H54 (cell line): ENCODE measurements at regions not wholly inside any gene's neighbourhood (a gene's known extent, or its start where the extent isn't known, plus 50 kb on each side); places are given as distances from the start of the nearest gene placed in this dataset.
A peak's percentile ranks its signal among the peaks of the same experiment; 100 is the strongest.
"Not testable (repeated sequence)": the region's sequence is repeated elsewhere in the genome, so short reads cannot be mapped to it uniquely, and the experiment has no call there.

Experiments used
- DNase-seq: peaks from one replicate; pipeline ENCODE4 v3.0.0; 2011; ENCODE audit warnings: low spot score, mixed read lengths; ENCODE audit not compliant: insufficient read length
- FAIRE-seq: peaks from 3 replicates; lab custom pipeline; 2011; peaks lifted over from hg19 to GRCh38; lab: Jason Lieb, UNC
- POLR2A ChIP-seq: IDR thresholded peaks from 2 replicates; pipeline ENCODE4 v1.6.1; 2011; ENCODE audit warnings: low read depth, mild to moderate bottlenecking, low read length

- TF ChIP-seq POLR2A = no peak
- DNase-seq (no peak), FAIRE-seq (no peak)
Measured at GRCh38 chr6:81564470-81565068, 187.9 kb downstream of the TENT5A start.

- peak; percentile 84 for FAIRE-seq
- no peak for DNase-seq
- TF ChIP-seq POLR2A = no peak
Measured at GRCh38 chr6:81562169-81562568, 190.3 kb downstream of the TENT5A start.

GRCh38 chr6:81561731-81562130 is 190.8 kb downstream of the TENT5A start:
- FAIRE-seq (no peak), DNase-seq (no peak)
- no peak for TF ChIP-seq POLR2A

- FAIRE-seq (no peak), DNase-seq (no peak)
- no peak for TF ChIP-seq POLR2A
Measured at GRCh38 chr6:81561071-81561564, 191.4 kb downstream of the TENT5A start.

- no peak for FAIRE-seq
- no peak for DNase-seq
- no peak for TF ChIP-seq POLR2A
Measured at GRCh38 chr6:81557811-81558210, 194.7 kb downstream of the TENT5A start.

- DNase-seq (no peak), FAIRE-seq (no peak)
- no peak for TF ChIP-seq POLR2A
Measured at GRCh38 chr6:81556551-81556950, 195.9 kb downstream of the TENT5A start.

GRCh38 chr6:81553216-81553615 is 199.3 kb downstream of the TENT5A start:
- TF ChIP-seq POLR2A = no peak
- FAIRE-seq (no peak), DNase-seq (no peak)

- DNase-seq (no peak), FAIRE-seq (no peak)
- no peak for TF ChIP-seq POLR2A
Measured at GRCh38 chr6:81552644-81553043, 199.8 kb downstream of the TENT5A start.

GRCh38 chr6:81547149-81547548 is 205.3 kb downstream of the TENT5A start:
- FAIRE-seq = no peak
- no peak for TF ChIP-seq POLR2A
- no peak for DNase-seq

- TF ChIP-seq POLR2A = no peak
- no peak for DNase-seq
- no peak for FAIRE-seq
Measured at GRCh38 chr6:81534934-81535465, 217.5 kb downstream of the TENT5A start.

GRCh38 chr6:81531869-81532561 is 220.5 kb downstream of the TENT5A start:
- no peak for TF ChIP-seq POLR2A
- FAIRE-seq (no peak), DNase-seq (no peak)

- no peak for FAIRE-seq
- no peak for TF ChIP-seq POLR2A
- DNase-seq = no peak
Measured at GRCh38 chr6:81517455-81517854, 235.0 kb downstream of the TENT5A start.

- TF ChIP-seq POLR2A = no peak
- DNase-seq = no peak
- no peak for FAIRE-seq
Measured at GRCh38 chr6:81515562-81516453, 236.7 kb downstream of the TENT5A start.

GRCh38 chr6:81514195-81514594 is 238.3 kb downstream of the TENT5A start:
- not testable (repeated sequence) for FAIRE-seq

More at GRCh38 chr6:81514195-81514594, 238.3 kb downstream of the TENT5A start:
- DNase-seq = not testable (repeated sequence)
